BLaER1 (cell line): ENCODE measurements at regions not wholly inside any gene's neighbourhood (a gene's known extent, or its start where the extent isn't known, plus 50 kb on each side); places are given as distances from the start of the nearest gene placed in this dataset.

Experiments used
- H3K27ac ChIP-seq: shearing (Covaris generic); formaldehyde crosslinking; 2 replicates; pipeline ENCODE4 v1.8.1; 2022
- H3K27me3 ChIP-seq: shearing (Covaris generic); formaldehyde crosslinking; 2 replicates; pipeline ENCODE4 v1.8.1; 2022
- H3K36me3 ChIP-seq: shearing (Covaris generic); formaldehyde crosslinking; 2 replicates; pipeline ENCODE4 v1.8.1; 2022
- H3K4me1 ChIP-seq: shearing (Covaris generic); formaldehyde crosslinking; 2 replicates; pipeline ENCODE4 v1.8.1; 2022
- H3K4me2 ChIP-seq: shearing (Covaris generic); formaldehyde crosslinking; 2 replicates; pipeline ENCODE4 v1.8.1; 2022
- H3K4me3 ChIP-seq: shearing (Covaris generic); formaldehyde crosslinking; 2 replicates; pipeline ENCODE4 v1.8.1; 2022
- H3K9ac ChIP-seq: shearing (Covaris generic); formaldehyde crosslinking; 2 replicates; pipeline ENCODE4 v1.8.1; 2022
- H3K9me3 ChIP-seq: shearing (Covaris generic); formaldehyde crosslinking; 2 replicates; pipeline ENCODE4 v1.8.1; 2022
- H4K20me1 ChIP-seq: shearing (Covaris generic); formaldehyde crosslinking; 2 replicates; pipeline ENCODE4 v1.8.1; 2022
- Cebpa-rat ChIP-seq: shearing (Covaris generic); IDR thresholded peaks from 2 replicates; pipeline ENCODE4 v1.8.1; 2022

GRCh38 chr3:31294430-31295149 lies 238.1 kb upstream of the STT3B start:
- Histone ChIP-seq H3K27me3 (no peaks in the 10 kb centered on the region), H3K4me3 (no peak overlapping the region), H3K9me3 (peaks cover 17% of the 10 kb centered on the region), H3K27ac (no peak overlapping the region), H3K4me2 (0 out of 2 replicates have a peak overlapping the region, but pooled peaks have one; percentile 11), H3K4me1 (peaks cover 26% of the 10 kb centered on the region), H4K20me1 (no peaks in the 10 kb centered on the region), H3K36me3 (no peaks in the 10 kb centered on the region), H3K9ac (no peak overlapping the region)
- no peak for TF ChIP-seq Cebpa-rat

- H3K4me3 ChIP-seq = no peak overlapping the region
- no peaks in the 10 kb centered on the region for H3K27me3 ChIP-seq
- no peak overlapping the region for H3K4me2 ChIP-seq
- peaks cover 17% of the 10 kb centered on the region for H3K9me3 ChIP-seq
- TF ChIP-seq Cebpa-rat = no peak
- H3K27ac ChIP-seq = no peak overlapping the region
- H3K4me1 ChIP-seq = peaks cover 19% of the 10 kb centered on the region
- H3K9ac ChIP-seq = no peak overlapping the region
- H3K36me3 ChIP-seq = no peaks in the 10 kb centered on the region
- no peaks in the 10 kb centered on the region for H4K20me1 ChIP-seq
These were observed 237.5 kb upstream of the STT3B start for GRCh38 chr3:31295150-31295765.

- Histone ChIP-seq H3K4me3 (no peak overlapping the region), H3K4me1 (peaks cover 11% of the 10 kb centered on the region), H3K36me3 (no peaks in the 10 kb centered on the region), H3K27me3 (no peaks in the 10 kb centered on the region), H3K4me2 (no peak overlapping the region), H3K27ac (no peak overlapping the region), H3K9ac (no peak overlapping the region), H3K9me3 (peaks cover 17% of the 10 kb centered on the region), H4K20me1 (no peaks in the 10 kb centered on the region)
- no peak for TF ChIP-seq Cebpa-rat
These were observed 234.9 kb upstream of the STT3B start for GRCh38 chr3:31297726-31298298.

GRCh38 chr3:31300456-31301443 lies 232.0 kb upstream of the STT3B start:
- Histone ChIP-seq H3K9me3 (peaks cover 20% of the 10 kb centered on the region), H3K4me2 (no peak overlapping the region), H3K9ac (no peak overlapping the region), H3K27me3 (no peaks in the 10 kb centered on the region), H3K36me3 (no peaks in the 10 kb centered on the region), H3K4me3 (no peak overlapping the region), H3K4me1 (no peaks in the 10 kb centered on the region), H4K20me1 (no peaks in the 10 kb centered on the region), H3K27ac (no peak overlapping the region)
- no peak for TF ChIP-seq Cebpa-rat

DNA sequence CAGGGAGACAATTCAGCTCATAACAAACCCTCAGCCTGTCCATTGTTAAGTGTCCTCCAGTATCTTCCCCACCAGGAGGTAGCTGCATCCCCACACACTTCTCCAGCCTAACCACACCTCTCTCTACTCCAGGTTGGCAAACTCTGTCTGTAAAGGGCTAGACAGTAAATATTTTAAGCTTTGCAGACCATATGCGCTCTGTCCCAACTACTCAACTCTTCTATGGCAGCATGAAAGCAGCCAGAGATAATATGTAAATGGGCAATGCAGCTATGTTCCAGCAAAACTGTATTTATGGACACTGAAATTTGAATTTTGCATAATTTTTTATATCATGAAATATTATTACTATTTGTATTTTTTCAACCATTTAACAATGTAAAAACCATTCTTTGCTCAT lies 230.4 kb upstream of the STT3B start:
- H3K4me3 ChIP-seq = no peak overlapping the region
- TF ChIP-seq Cebpa-rat = no peak
- no peak overlapping the region for H3K4me2 ChIP-seq
- H3K9ac ChIP-seq = no peak overlapping the region
- H3K27me3 ChIP-seq = no peaks in the 10 kb centered on the region
- peaks cover 18% of the 10 kb centered on the region for H3K9me3 ChIP-seq
- no peaks in the 10 kb centered on the region for H3K4me1 ChIP-seq
- H4K20me1 ChIP-seq = no peaks in the 10 kb centered on the region
- no peak overlapping the region for H3K27ac ChIP-seq
- no peaks in the 10 kb centered on the region for H3K36me3 ChIP-seq

GRCh38 chr3:31305340-31305739 lies 227.4 kb upstream of the STT3B start:
- Histone ChIP-seq H3K4me2 (no peak overlapping the region), H4K20me1 (no peaks in the 10 kb centered on the region), H3K27me3 (no peaks in the 10 kb centered on the region), H3K27ac (no peak overlapping the region), H3K9me3 (peaks cover 3% of the 10 kb centered on the region; the same call in 1 of the 2 replicates), H3K4me3 (no peak overlapping the region), H3K4me1 (peaks cover 8% of the 10 kb centered on the region), H3K36me3 (no peaks in the 10 kb centered on the region), H3K9ac (no peak overlapping the region)
- no peak for TF ChIP-seq Cebpa-rat

DNA sequence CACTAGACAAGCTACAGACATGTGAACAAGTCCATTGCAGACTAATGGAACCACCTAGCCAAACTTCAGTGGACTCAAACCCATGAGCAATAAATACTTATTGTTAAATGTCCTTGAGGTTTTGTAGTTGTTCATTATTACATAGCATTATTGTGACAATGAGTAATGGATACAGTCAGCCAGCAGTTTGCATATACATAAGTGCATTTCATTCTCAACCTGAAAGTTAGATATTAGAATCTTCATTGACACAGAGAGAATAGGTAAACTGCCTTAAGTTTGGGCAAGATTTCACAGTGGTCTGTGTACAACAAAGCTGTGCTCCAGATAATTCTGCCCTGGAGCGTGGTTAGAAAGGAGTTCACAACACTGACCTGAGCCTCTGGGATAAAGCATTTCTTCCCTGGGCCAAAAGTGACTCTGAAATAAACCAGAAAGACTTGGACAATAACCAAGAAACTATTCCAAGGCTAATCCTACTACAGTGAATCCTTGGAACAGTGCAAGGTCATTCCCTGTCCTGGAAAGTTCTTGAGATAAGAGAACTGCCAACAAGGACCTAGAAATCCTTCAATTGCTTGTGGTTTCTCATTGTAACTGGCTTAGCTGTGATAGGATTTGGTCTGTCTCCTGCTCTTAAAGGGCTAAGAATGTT lies 225.5 kb upstream of the STT3B start:
- no peak overlapping the region for H3K9ac ChIP-seq
- no peaks in the 10 kb centered on the region for H3K36me3 ChIP-seq
- H3K4me3 ChIP-seq = no peak overlapping the region
- no peak overlapping the region for H3K4me2 ChIP-seq
- no peaks in the 10 kb centered on the region for H3K27me3 ChIP-seq
- no peaks in the 10 kb centered on the region for H4K20me1 ChIP-seq
- H3K9me3 ChIP-seq = peaks cover 3% of the 10 kb centered on the region; the same call in 1 of the 2 replicates
- H3K27ac ChIP-seq = no peak overlapping the region
- peaks cover 14% of the 10 kb centered on the region for H3K4me1 ChIP-seq
- no peak for TF ChIP-seq Cebpa-rat

GRCh38 chr3:31311559-31311958 lies 221.2 kb upstream of the STT3B start:
- Histone ChIP-seq H3K4me1 (peaks cover 22% of the 10 kb centered on the region), H3K4me2 (no peak overlapping the region), H3K4me3 (no peak overlapping the region), H4K20me1 (no peaks in the 10 kb centered on the region), H3K27ac (no peak overlapping the region), H3K9me3 (peaks cover 25% of the 10 kb centered on the region), H3K27me3 (no peaks in the 10 kb centered on the region), H3K36me3 (no peaks in the 10 kb centered on the region), H3K9ac (no peak overlapping the region)
- TF ChIP-seq Cebpa-rat = no peak

GRCh38 chr3:31312400-31312799 lies 220.3 kb upstream of the STT3B start:
- TF ChIP-seq Cebpa-rat = peak; percentile 75; the same call in 1 of the 2 replicates
- Histone ChIP-seq H3K9me3 (peaks cover 33% of the 10 kb centered on the region), H3K27ac (0 out of 2 replicates have a peak overlapping the region, but pooled peaks have one; percentile 22), H3K27me3 (no peaks in the 10 kb centered on the region), H3K4me1 (peaks cover 22% of the 10 kb centered on the region), H3K4me3 (no peak overlapping the region), H4K20me1 (no peaks in the 10 kb centered on the region), H3K9ac (no peak overlapping the region), H3K4me2 (peak overlapping the region; percentile 60), H3K36me3 (no peaks in the 10 kb centered on the region)
